H1 (cell line): ENCODE measurements at regions not wholly inside any gene's neighbourhood (a gene's known extent, or its start where the extent isn't known, plus 50 kb on each side); places are given as distances from the start of the nearest gene placed in this dataset.

Source experiments
- CTCF ChIA-PET: fragments of 300-600 bp; sonication (Branson Sonifier 250); formaldehyde crosslinking; loops from one replicate; lab custom pipeline; 2021; ENCODE audit not compliant: partially characterized antibody; lab: Charles Lee
- POLR2A ChIA-PET: fragments of 300-600 bp; sonication (Branson Sonifier 250); formaldehyde crosslinking; loops from one replicate; lab custom pipeline; 2021; ENCODE audit warnings: inconsistent platforms; ENCODE audit not compliant: partially characterized antibody; lab: Charles Lee
- DNase-seq, 2 experiments: peaks; one replicate each; pipeline versions ENCODE4 v3.0.0 to v3.0.0-alpha.2; 2010 to 2022; ENCODE audit warnings: low spot score in 2 of 2, low read depth in 1 of 2, mixed read lengths in 1 of 2
- FAIRE-seq: peaks from 2 replicates; lab custom pipeline; 2011; peaks lifted over from hg19 to GRCh38; lab: Jason Lieb, UNC
- H2AFZ ChIP-seq: 2 replicates; pipeline ENCODE4 v1.8.1; 2012; ENCODE audit warnings: low read length, inconsistent platforms
- H2AK5ac ChIP-seq: 2 replicates; pipeline ENCODE4 v1.6.1; 2013; ENCODE audit warnings: low read depth, low read length
- H2BK120ac ChIP-seq: replicated peaks from 2 replicates; pipeline ENCODE3; 2013; ENCODE audit warnings: low read depth, low read length, inconsistent platforms
- H2BK12ac ChIP-seq: 2 replicates; pipeline ENCODE4 v1.6.1; 2013; ENCODE audit warnings: low read depth, low read length
- H2BK15ac ChIP-seq: 2 replicates; pipeline ENCODE4 v1.6.1; 2013; ENCODE audit warnings: low read length
- H2BK20ac ChIP-seq: 2 replicates; pipeline ENCODE4 v1.6.1; 2013; ENCODE audit warnings: low read length
- H2BK5ac ChIP-seq: 2 replicates; pipeline ENCODE4 v1.6.1; 2013; ENCODE audit warnings: low read depth, low read length
- H3K14ac ChIP-seq: 2 replicates; pipeline ENCODE4 v1.6.1; 2013; ENCODE audit warnings: inconsistent platforms; ENCODE audit not compliant: insufficient read length
- H3K18ac ChIP-seq: 2 replicates; pipeline ENCODE4 v1.6.1; 2013; ENCODE audit warnings: low read length; ENCODE audit errors: extremely low read depth
- H3K23ac ChIP-seq: 2 replicates; pipeline ENCODE4 v1.6.1; 2013; ENCODE audit warnings: inconsistent platforms; ENCODE audit not compliant: insufficient read length
- H3K23me2 ChIP-seq: 2 replicates; pipeline ENCODE4 v1.6.1; 2013; ENCODE audit warnings: low read depth, low read length
- H3K27ac ChIP-seq: 2 replicates; pipeline ENCODE4 v1.6.1; 2011; ENCODE audit warnings: low read depth, low read length, inconsistent platforms
- H3K27me3 ChIP-seq, 4 experiments: replicated peaks in 1 of 4; 1 replicate in 1 of 4; 2 replicates in 3 of 4; pipeline versions ENCODE4 v1.6.1 to v1.8.1; 2011 to 2013; ENCODE audit warnings: low read length in 3 of 4, mild to moderate bottlenecking in 3 of 4, inconsistent platforms in 2 of 4, mixed read lengths in 2 of 4, moderate library complexity in 1 of 4; ENCODE audit not compliant: control insufficient read depth in 3 of 4, insufficient read depth in 3 of 4; ENCODE audit errors: extremely low read depth in 1 of 4
- H3K36me3 ChIP-seq, 4 experiments: 2 replicates each; pipeline versions ENCODE4 v1.6.1 to v1.8.1; 2011 to 2013; ENCODE audit warnings: mild to moderate bottlenecking in 4 of 4, low read length in 3 of 4, moderate library complexity in 2 of 4, control low read depth in 1 of 4, inconsistent platforms in 1 of 4; ENCODE audit not compliant: insufficient read depth in 4 of 4, control insufficient read depth in 2 of 4
- H3K4ac ChIP-seq: replicated peaks from 2 replicates; pipeline ENCODE3; 2013; ENCODE audit warnings: low read length, low read depth, mixed read lengths, inconsistent platforms; ENCODE audit not compliant: insufficient read length
- H3K4me1 ChIP-seq, 4 experiments: replicated peaks in 1 of 4; 1 replicate in 1 of 4; 2 replicates in 3 of 4; pipeline versions ENCODE4 v1.6.1 to v1.8.1; 2011 to 2013; ENCODE audit warnings: low read length in 3 of 4, inconsistent platforms in 2 of 4, mixed read lengths in 1 of 4; ENCODE audit not compliant: insufficient read depth in 4 of 4, control insufficient read depth in 3 of 4
- H3K4me2 ChIP-seq, 2 experiments: 2 replicates each; pipeline versions ENCODE4 v1.6.1 to v1.8.1; 2011 to 2013; ENCODE audit warnings: low read depth in 2 of 2, low read length in 2 of 2, control low read depth in 1 of 2, inconsistent platforms in 1 of 2, mild to moderate bottlenecking in 1 of 2; ENCODE audit not compliant: insufficient read depth in 1 of 2
- H3K4me3 ChIP-seq, 4 experiments: fragments of 200-600, 300-600 bp in 1 of 4; sonication (generic), shearing (Covaris generic), sonication (Bioruptor Twin) in 1 of 4; 2 replicates each; pipeline versions ENCODE4 v1.5.1 to v1.8.1; 2011 to 2016; ENCODE audit warnings: low read length in 4 of 4, low read depth in 3 of 4, control low read depth in 2 of 4, inconsistent platforms in 2 of 4, mild to moderate bottlenecking in 2 of 4, mixed read lengths in 1 of 4, moderate library complexity in 1 of 4; ENCODE audit not compliant: insufficient read depth in 2 of 4; ENCODE audit errors: extremely low read depth in 1 of 4
- H3K56ac ChIP-seq: replicated peaks from 2 replicates; pipeline ENCODE3; 2013; ENCODE audit warnings: low read depth, mild to moderate bottlenecking, mixed read lengths, low read length, inconsistent platforms; ENCODE audit not compliant: insufficient read length
- H3K79me1 ChIP-seq: 2 replicates; pipeline ENCODE4 v1.6.1; 2013; ENCODE audit warnings: low read depth, low read length, control low read depth
- H3K79me2 ChIP-seq, 2 experiments: 2 replicates each; pipeline versions ENCODE4 v1.6.1 to v1.8.1; 2012 to 2013; ENCODE audit warnings: low read length in 2 of 2, mild to moderate bottlenecking in 2 of 2, inconsistent platforms in 1 of 2; ENCODE audit not compliant: insufficient read depth in 2 of 2, control insufficient read depth in 1 of 2
- H3K9ac ChIP-seq, 4 experiments: replicated peaks in 1 of 4; 1 replicate in 1 of 4; 2 replicates in 3 of 4; pipeline versions ENCODE4 v1.6.1 to v1.8.1; 2011 to 2013; ENCODE audit warnings: low read depth in 3 of 4, low read length in 3 of 4, control low read depth in 2 of 4, mild to moderate bottlenecking in 2 of 4, moderate library complexity in 2 of 4, inconsistent platforms in 1 of 4; ENCODE audit errors: extremely low read depth in 1 of 4
- H3K9me3 ChIP-seq, 2 experiments: 2 replicates each; pipeline versions ENCODE4 v1.6.1 to v1.8.1; 2012 to 2013; ENCODE audit warnings: mild to moderate bottlenecking in 2 of 2, moderate library complexity in 2 of 2, control low read depth in 1 of 2, inconsistent platforms in 1 of 2, low read depth in 1 of 2, low read length in 1 of 2, mixed read lengths in 1 of 2; ENCODE audit not compliant: insufficient read depth in 2 of 2
- H4K20me1 ChIP-seq, 2 experiments: replicated peaks in 1 of 2; 2 replicates each; pipeline versions ENCODE3 to v1.8.1; 2011 to 2013; ENCODE audit warnings: inconsistent platforms in 2 of 2, low read length in 2 of 2, mild to moderate bottlenecking in 1 of 2; ENCODE audit not compliant: insufficient read depth in 2 of 2, control insufficient read depth in 1 of 2
- H4K5ac ChIP-seq: 2 replicates; pipeline ENCODE4 v1.6.1; 2013; ENCODE audit warnings: low read length, low read depth, mixed read lengths, inconsistent platforms; ENCODE audit not compliant: insufficient read length
- H4K8ac ChIP-seq: 2 replicates; pipeline ENCODE4 v1.8.0; 2013; ENCODE audit warnings: mild to moderate bottlenecking, moderate library complexity, low read length, inconsistent platforms; ENCODE audit not compliant: insufficient read depth; ENCODE audit errors: extremely low read depth
- H4K91ac ChIP-seq: replicated peaks from 2 replicates; pipeline ENCODE3; 2013; ENCODE audit warnings: low read length, mixed read lengths, inconsistent platforms; ENCODE audit not compliant: insufficient read length
- ASH2L ChIP-seq: fragments of 200-600, 300-600 bp; sonication (generic); IDR thresholded peaks from one replicate; pipeline ENCODE4 v1.7.1; 2017; ENCODE audit warnings: low read length
- CBX5 ChIP-seq: fragments of 300-800, 300-1000 bp; sonication (generic); IDR thresholded peaks from 2 replicates; pipeline ENCODE4 v1.7.1; 2016; ENCODE audit warnings: antibody characterized with exemption, low read length, low read depth
- CBX8 ChIP-seq: fragments of 300-800, 300-1000 bp; sonication (generic); IDR thresholded peaks from 2 replicates; pipeline ENCODE4 v1.7.1; 2016; ENCODE audit warnings: low read depth, low read length, borderline replicate concordance
- CTBP2 ChIP-seq: IDR thresholded peaks from 2 replicates; pipeline ENCODE4 v1.7.0; 2011; ENCODE audit warnings: borderline replicate concordance, mild to moderate bottlenecking, moderate library complexity, mixed read lengths, low read length; ENCODE audit not compliant: insufficient read depth, insufficient read length
- E2F6 ChIP-seq: IDR thresholded peaks from 2 replicates; pipeline ENCODE4 v1.6.1; 2012; ENCODE audit warnings: inconsistent platforms
- HDAC2 ChIP-seq, 2 experiments: fragments of 300-600 bp in 1 of 2; sonication (generic) in 1 of 2; IDR thresholded peaks; 2 replicates each; pipeline ENCODE4 v1.6.1; 2011 to 2012; ENCODE audit warnings: low read depth in 2 of 2, low read length in 2 of 2, mild to moderate bottlenecking in 2 of 2, moderate library complexity in 2 of 2, borderline replicate concordance in 1 of 2, inconsistent platforms in 1 of 2
- KDM1A ChIP-seq: fragments of 200-600, 300-600 bp; sonication (generic); IDR thresholded peaks from 2 replicates; pipeline ENCODE4 v1.7.1; 2016; ENCODE audit warnings: mild to moderate bottlenecking, low read length, borderline replicate concordance
- KDM5A ChIP-seq: fragments of 200-600 bp; IDR thresholded peaks from 2 replicates; pipeline ENCODE4 v1.7.1; 2012; ENCODE audit warnings: mild to moderate bottlenecking, low read length, inconsistent platforms, mixed read lengths
- RAD21 ChIP-seq, 2 experiments: IDR thresholded peaks in 1 of 2; conservative IDR thresholded peaks in 1 of 2; 2 replicates each; pipeline ENCODE4 v1.6.1; 2011; ENCODE audit warnings: low read depth in 2 of 2, low read length in 2 of 2, improper control_type of control experiment in 1 of 2, inconsistent platforms in 1 of 2, mild to moderate bottlenecking in 1 of 2, moderate library complexity in 1 of 2
- SAP30 ChIP-seq: fragments of 300-600 bp; sonication (generic); IDR thresholded peaks from 2 replicates; pipeline ENCODE4 v1.7.1; 2012; ENCODE audit warnings: low read length, moderate library complexity, mild to moderate bottlenecking, inconsistent platforms; ENCODE audit not compliant: insufficient read depth, insufficient replicate concordance
- SP2 ChIP-seq: IDR thresholded peaks from 2 replicates; pipeline ENCODE4 v1.6.1; 2012; ENCODE audit warnings: mild to moderate bottlenecking, low read length, inconsistent platforms
- SUZ12 ChIP-seq: fragments of 200-600 bp; sonication (generic); IDR thresholded peaks from 2 replicates; pipeline ENCODE4 v1.6.1; 2012; ENCODE audit warnings: mild to moderate bottlenecking, inconsistent platforms, low read length, moderate library complexity, mixed read lengths
- WGBS, 2 experiments: shearing (Covaris generic) in 1 of 2; methylation state at CpG; one replicate each; pipeline versions ENCODE4 v1.1.6 to v1.1.7; 2013 to 2015; ENCODE audit warnings: low lambda C conversion rate in 2 of 2, mixed read lengths in 2 of 2, inconsistent platforms in 1 of 2, low coverage in 1 of 2, missing lambda C conversion rate in 1 of 2; ENCODE audit not compliant: insufficient replicate concordance in 2 of 2, insufficient coverage in 1 of 2, insufficient read length in 1 of 2; ENCODE audit errors: extremely low coverage in 1 of 2, missing lambda C conversion rate in 1 of 2; 5-methylcytosine and 5-hydroxymethylcytosine counted together

GRCh38 chr7:156002362-156003066 is 190.3 kb upstream of the SHH start:
- H3K27ac ChIP-seq, result no peak overlapping the region
- peaks cover 0 to 3% of the 10 kb centered on the region in 2 experiments; a peak in 1 of 4 replicates for H3K9me3 ChIP-seq
- no peak overlapping the region for H2BK5ac ChIP-seq
- H3K36me3 ChIP-seq, result no peaks in the 10 kb centered on the region
- no peak overlapping the region for H2BK15ac ChIP-seq
- H2BK120ac ChIP-seq, result no peak overlapping the region
- no peak overlapping the region for H3K14ac ChIP-seq
- H2AK5ac ChIP-seq, result no peak overlapping the region
- no peak overlapping the region for H3K4ac ChIP-seq
- no peak overlapping the region for H4K91ac ChIP-seq
- H3K4me1 ChIP-seq, result no peaks in the 10 kb centered on the region; a peak in 1 of 7 replicates
- no peak overlapping the region for H3K9ac ChIP-seq
- no peak overlapping the region for H2BK20ac ChIP-seq
- no peaks in the 10 kb centered on the region for H3K23me2 ChIP-seq
- H2AFZ ChIP-seq, result no peak overlapping the region
- DNase-seq, result no peak
- no peak overlapping the region for H3K23ac ChIP-seq
- H3K4me2 ChIP-seq, result no peak overlapping the region
- no peaks in the 10 kb centered on the region for H3K79me1 ChIP-seq
- H4K5ac ChIP-seq, result no peak overlapping the region
- no peak overlapping the region for H3K4me3 ChIP-seq
- ChIA-PET CTCF (no interaction called here), POLR2A (no interaction called here)
- H3K56ac ChIP-seq, result no peak overlapping the region
- WGBS, 2 experiments, result 92% methylated on average over 16 of the region's 17 CpGs; no CpG with 5 or more reads in 1 of the 2 experiments
- H3K18ac ChIP-seq, result no peak overlapping the region
- H3K27me3 ChIP-seq, result no peaks in the 10 kb centered on the region
- FAIRE-seq, result no peak
- H2BK12ac ChIP-seq, result no peak overlapping the region
- H4K20me1 ChIP-seq, result no peaks in the 10 kb centered on the region
- H3K79me2 ChIP-seq, result no peaks in the 10 kb centered on the region
- no peak overlapping the region for H4K8ac ChIP-seq
- TF ChIP-seq KDM1A (no peak), CBX5 (no peak), CTBP2 (no peak), SUZ12 (no peak), SAP30 (no peak), KDM5A (no peak), ASH2L (no peak), SP2 (no peak), RAD21 (IDR thresholded peaks at IDR 0.05 in 1 of 2, conservative IDR thresholded peaks at IDR 0.05 in 1 of 2; ENCODE audit: low read depth in 2 of 2, low read length in 2 of 2) (no peak), E2F6 (no peak), HDAC2 (IDR thresholded peaks at IDR 0.05; ENCODE audit: borderline replicate concordance in 1 of 2, low read depth in 2 of 2, low read length in 2 of 2) (no peak), CBX8 (no peak)
